GM06990 (cell line): ENCODE measurements at regions not wholly inside any gene's neighbourhood (a gene's known extent, or its start where the extent isn't known, plus 50 kb on each side); places are given as distances from the start of the nearest gene placed in this dataset.

Experiments used
- DNase-seq: peaks from one replicate; pipeline ENCODE4 v3.0.0-alpha.2; 2011; ENCODE audit not compliant: insufficient read length; ENCODE audit errors: extremely low read depth
- H3K27me3 ChIP-seq: replicated peaks from 2 replicates; pipeline ENCODE4 v1.6.0; 2011; ENCODE audit warnings: low read length; ENCODE audit not compliant: control insufficient read depth, insufficient read depth
- H3K36me3 ChIP-seq: 2 replicates; pipeline ENCODE4 v1.5.1; 2011; ENCODE audit warnings: low read length; ENCODE audit not compliant: control insufficient read depth, insufficient read depth
- H3K4me3 ChIP-seq: replicated peaks from 2 replicates; pipeline ENCODE4 v1.5.1; 2011; ENCODE audit warnings: low read depth, mild to moderate bottlenecking, control low read depth, low read length
- CTCF ChIP-seq: IDR thresholded peaks from 2 replicates; pipeline ENCODE4 v1.5.1; 2011; ENCODE audit warnings: low read length, control low read depth, mild to moderate bottlenecking, inconsistent platforms; ENCODE audit not compliant: insufficient read depth, poor library complexity, severe bottlenecking

- no peak for TF ChIP-seq CTCF
- no peak for DNase-seq
- H3K36me3 ChIP-seq: no peaks in the 10 kb centered on the region
- H3K27me3 ChIP-seq: no peaks in the 10 kb centered on the region
- no peak overlapping the region for H3K4me3 ChIP-seq
Measured at GRCh38 chr2:217118559-217119284, 258.9 kb upstream of the TNP1 start.

GRCh38 chr2:217117523-217117922 lies 257.7 kb upstream of the TNP1 start:
- no peak for DNase-seq
- H3K27me3 ChIP-seq: no peaks in the 10 kb centered on the region; the same call in 1 of the 2 replicates
- no peak overlapping the region for H3K4me3 ChIP-seq
- H3K36me3 ChIP-seq: no peaks in the 10 kb centered on the region
- no peak for TF ChIP-seq CTCF

- Histone ChIP-seq H3K4me3 (no peak overlapping the region), H3K27me3 (no peaks in the 10 kb centered on the region; the same call in 1 of the 2 replicates), H3K36me3 (no peaks in the 10 kb centered on the region)
- TF ChIP-seq CTCF: no peak
- no peak for DNase-seq
Measured at GRCh38 chr2:217116610-217117009, 256.7 kb upstream of the TNP1 start.

GRCh38 chr2:217114117-217114516 lies 254.3 kb upstream of the TNP1 start:
- H3K36me3 ChIP-seq: no peaks in the 10 kb centered on the region
- no peak for TF ChIP-seq CTCF
- no peak overlapping the region for H3K4me3 ChIP-seq
- no peaks in the 10 kb centered on the region; the same call in 1 of the 2 replicates for H3K27me3 ChIP-seq
- no peak for DNase-seq

GRCh38 chr2:217113491-217113890 lies 253.6 kb upstream of the TNP1 start:
- no peaks in the 10 kb centered on the region for H3K36me3 ChIP-seq
- TF ChIP-seq CTCF: no peak
- H3K27me3 ChIP-seq: no peaks in the 10 kb centered on the region; the same call in 1 of the 2 replicates
- DNase-seq: no peak
- no peak overlapping the region for H3K4me3 ChIP-seq
